ENCODE measurements at regions not wholly inside any gene's neighbourhood (a gene's known extent, or its start where the extent isn't known, plus 50 kb on each side); places are given as distances from the start of the nearest gene placed in this dataset.

GRCh38 chr5:97922776-97923175, 739.7 kb upstream of the RIOK2 start:
- 74 to 100% (median 92%) methylated on average over 2 to 4 of the region's 5 CpGs; no CpG with 5 or more reads in 1 of the 10 experiments for WGBS, 10 experiments
- Histone ChIP-seq H3K4me1 (replicated peaks in 1 of 2) (peaks cover 0 to 2% of the 10 kb centered on the region in 2 donors), H3K27ac (no peak overlapping the region), H3K4me3 (no peak overlapping the region)
- in situ Hi-C loops (cut with MboI; ENCODE audit: low pct_unique_long_range_greater_than_20kb in 2 of 9, low sequenced_read_pairs in 9 of 9, unreplicated experiment in 9 of 9): no loop called here
- ATAC-seq (replicated peaks in 6 of 8): no peak

GRCh38 chr5:97923496-97923895, 740.4 kb upstream of the RIOK2 start:
- H3K27ac ChIP-seq: no peak overlapping the region
- H3K4me1 ChIP-seq (replicated peaks in 1 of 2): peaks cover 0 to 2% of the 10 kb centered on the region in 2 donors
- no peak overlapping the region for H3K4me3 ChIP-seq
- ATAC-seq (replicated peaks in 6 of 8): no peak
- in situ Hi-C loops (cut with MboI; ENCODE audit: low pct_unique_long_range_greater_than_20kb in 2 of 9, low sequenced_read_pairs in 9 of 9, unreplicated experiment in 9 of 9): no loop called here

- in situ Hi-C loops (cut with MboI; ENCODE audit: low pct_unique_long_range_greater_than_20kb in 2 of 9, low sequenced_read_pairs in 9 of 9, unreplicated experiment in 9 of 9): no loop called here
- 71 to 100% (median 88%) methylated on average over 1 of the region's 1 CpG; no CpG with 5 or more reads in 3 of the 10 experiments for WGBS, 10 experiments
- Histone ChIP-seq H3K4me3 (no peak overlapping the region), H3K27ac (no peak overlapping the region), H3K4me1 (replicated peaks in 1 of 2) (peaks cover 0 to 2% of the 10 kb centered on the region in 2 donors)
- ATAC-seq (replicated peaks in 6 of 8): no peak
Measured at GRCh38 chr5:97923997-97924396, 741.0 kb upstream of the RIOK2 start.

GRCh38 chr5:97929383-97929782, 746.3 kb upstream of the RIOK2 start:
- no peak overlapping the region for H3K4me3 ChIP-seq
- peaks cover 0 to 7% of the 10 kb centered on the region in 2 donors for H3K4me1 ChIP-seq (replicated peaks in 1 of 2)
- no peak overlapping the region for H3K27ac ChIP-seq
- no peak for ATAC-seq (replicated peaks in 6 of 8)
- in situ Hi-C loops (cut with MboI; ENCODE audit: low pct_unique_long_range_greater_than_20kb in 2 of 9, low sequenced_read_pairs in 9 of 9, unreplicated experiment in 9 of 9): no loop called here
- 88 to 100% (median 100%) methylated on average over 1 of the region's 1 CpG; no CpG with 5 or more reads in 5 of the 10 experiments for WGBS, 10 experiments

- in situ Hi-C loops (cut with MboI; ENCODE audit: low pct_unique_long_range_greater_than_20kb in 2 of 9, low sequenced_read_pairs in 9 of 9, unreplicated experiment in 9 of 9): no loop called here
- peaks cover 0 to 7% of the 10 kb centered on the region in 2 donors for H3K4me1 ChIP-seq (replicated peaks in 1 of 2)
- H3K27ac ChIP-seq: no peak overlapping the region
- no peak overlapping the region for H3K4me3 ChIP-seq
- ATAC-seq (replicated peaks in 6 of 8): no peak
Measured at GRCh38 chr5:97931829-97932228, 748.8 kb upstream of the RIOK2 start.

- ATAC-seq (replicated peaks in 6 of 8): no peak
- Histone ChIP-seq H3K27ac (no peak overlapping the region), H3K4me1 (replicated peaks in 1 of 2) (peaks cover 0 to 7% of the 10 kb centered on the region in 2 donors), H3K4me3 (no peak overlapping the region)
- WGBS, 10 experiments: 0 to 88% (median 39%) methylated on average over 1 of the region's 1 CpG; no CpG with 5 or more reads in 4 of the 10 experiments
- in situ Hi-C loops (cut with MboI; ENCODE audit: low pct_unique_long_range_greater_than_20kb in 2 of 9, low sequenced_read_pairs in 9 of 9, unreplicated experiment in 9 of 9): no loop called here
Measured at GRCh38 chr5:97936231-97936630, 753.2 kb upstream of the RIOK2 start.

GRCh38 chr5:97937846-97938245, 754.8 kb upstream of the RIOK2 start:
- Histone ChIP-seq H3K4me1 (replicated peaks in 1 of 2) (no peaks in the 10 kb centered on the region), H3K4me3 (no peak overlapping the region), H3K27ac (no peak overlapping the region)
- ATAC-seq (replicated peaks in 6 of 8): peak in 3 of 8 experiments; percentile 95 to 98 (median 98)
- 0 to 100% (median 89%) methylated on average over 1 to 2 of the region's 2 CpGs; no CpG with 5 or more reads in 2 of the 10 experiments for WGBS, 10 experiments
- in situ Hi-C loops (cut with MboI; ENCODE audit: low pct_unique_long_range_greater_than_20kb in 2 of 9, low sequenced_read_pairs in 9 of 9, unreplicated experiment in 9 of 9): no loop called here

- Histone ChIP-seq H3K27ac (no peak overlapping the region), H3K4me3 (no peak overlapping the region), H3K4me1 (replicated peaks in 1 of 2) (no peaks in the 10 kb centered on the region)
- no peak for ATAC-seq (replicated peaks in 6 of 8)
- in situ Hi-C loops (cut with MboI; ENCODE audit: low pct_unique_long_range_greater_than_20kb in 2 of 9, low sequenced_read_pairs in 9 of 9, unreplicated experiment in 9 of 9): no loop called here
Measured at GRCh38 chr5:97943036-97943435, 760.0 kb upstream of the RIOK2 start.

- no peak overlapping the region for H3K27ac ChIP-seq
- H3K4me3 ChIP-seq: no peak overlapping the region
- ATAC-seq (replicated peaks in 6 of 8): no peak
- 83 to 100% (median 100%) methylated on average over 1 to 2 of the region's 2 CpGs for WGBS, 10 experiments
- in situ Hi-C loops (cut with MboI; ENCODE audit: low pct_unique_long_range_greater_than_20kb in 2 of 9, low sequenced_read_pairs in 9 of 9, unreplicated experiment in 9 of 9): no loop called here
- H3K4me1 ChIP-seq (replicated peaks in 1 of 2): no peaks in the 10 kb centered on the region
Measured at GRCh38 chr5:97951139-97951538, 768.1 kb upstream of the RIOK2 start.

- Histone ChIP-seq H3K4me3 (no peak overlapping the region), H3K27ac (no peak overlapping the region), H3K4me1 (replicated peaks in 1 of 2) (no peaks in the 10 kb centered on the region)
- peak in 2 of 8 experiments; percentile 65 to 70 for ATAC-seq (replicated peaks in 6 of 8)
- WGBS, 10 experiments: 50 to 100% (median 50%) methylated on average over 1 of the region's 1 CpG; no CpG with 5 or more reads in 7 of the 10 experiments
- in situ Hi-C loops (cut with MboI; ENCODE audit: low pct_unique_long_range_greater_than_20kb in 2 of 9, low sequenced_read_pairs in 9 of 9, unreplicated experiment in 9 of 9): no loop called here
Measured at GRCh38 chr5:97955450-97955849, 772.4 kb upstream of the RIOK2 start.

- Histone ChIP-seq H3K4me3 (no peak overlapping the region), H3K4me1 (replicated peaks in 1 of 2) (no peaks in the 10 kb centered on the region), H3K27ac (no peak overlapping the region)
- ATAC-seq (replicated peaks in 6 of 8): no peak
- in situ Hi-C loops (cut with MboI; ENCODE audit: low pct_unique_long_range_greater_than_20kb in 2 of 9, low sequenced_read_pairs in 9 of 9, unreplicated experiment in 9 of 9): no loop called here
- 38 to 96% (median 77%) methylated on average over 1 to 3 of the region's 3 CpGs for WGBS, 10 experiments
Measured at GRCh38 chr5:97967292-97967691, 784.2 kb upstream of the RIOK2 start.

GRCh38 chr5:97968346-97968745, 785.3 kb upstream of the RIOK2 start:
- Histone ChIP-seq H3K4me1 (replicated peaks in 1 of 2) (no peaks in the 10 kb centered on the region), H3K4me3 (no peak overlapping the region), H3K27ac (no peak overlapping the region)
- no peak for ATAC-seq (replicated peaks in 6 of 8)
- in situ Hi-C loops (cut with MboI; ENCODE audit: low pct_unique_long_range_greater_than_20kb in 2 of 9, low sequenced_read_pairs in 9 of 9, unreplicated experiment in 9 of 9): no loop called here
- 38 to 100% (median 100%) methylated on average over 1 to 2 of the region's 2 CpGs; no CpG with 5 or more reads in 2 of the 10 experiments for WGBS, 10 experiments

- ATAC-seq (replicated peaks in 6 of 8): no peak
- Histone ChIP-seq H3K27ac (no peak overlapping the region), H3K4me1 (replicated peaks in 1 of 2) (no peaks in the 10 kb centered on the region), H3K4me3 (no peak overlapping the region)
- in situ Hi-C loops (cut with MboI; ENCODE audit: low pct_unique_long_range_greater_than_20kb in 2 of 9, low sequenced_read_pairs in 9 of 9, unreplicated experiment in 9 of 9): no loop called here
- WGBS, 10 experiments: 0 to 100% (median 83%) methylated on average over 1 to 3 of the region's 3 CpGs; no CpG with 5 or more reads in 1 of the 10 experiments
Measured at GRCh38 chr5:97979740-97980139, 793.7 kb upstream of the RGMB start.

- ATAC-seq (replicated peaks in 6 of 8): no peak
- 80 to 100% (median 100%) methylated on average over 1 of the region's 1 CpG; no CpG with 5 or more reads in 1 of the 10 experiments for WGBS, 10 experiments
Measured at GRCh38 chr5:97980291-97980690, 793.2 kb upstream of the RGMB start.

More at GRCh38 chr5:97980291-97980690, 793.2 kb upstream of the RGMB start:
- H3K4me1 ChIP-seq (replicated peaks in 1 of 2): no peaks in the 10 kb centered on the region
- H3K4me3 ChIP-seq: no peak overlapping the region
- in situ Hi-C loops (cut with MboI; ENCODE audit: low pct_unique_long_range_greater_than_20kb in 2 of 9, low sequenced_read_pairs in 9 of 9, unreplicated experiment in 9 of 9): no loop called here
- H3K27ac ChIP-seq: no peak overlapping the region
